Tibial nerve (tissue), 4 donors: ENCODE measurements at regions not wholly inside any gene's neighbourhood (a gene's known extent, or its start where the extent isn't known, plus 50 kb on each side); places are given as distances from the start of the nearest gene placed in this dataset.
"Not testable (repeated sequence)": the region's sequence is repeated elsewhere in the genome, so short reads cannot be mapped to it uniquely, and the experiment has no call there.

ENCODE experiments used
- DNase-seq, 2 donors: peaks; one replicate each; pipeline ENCODE4 v3.0.0-alpha.2; 2019; ENCODE audit warnings: low spot score in 2 of 2
- H3K27ac ChIP-seq, 4 donors: fragments of 200-600 bp; sonication (generic) in 3 of 4; one replicate each; pipeline ENCODE4 v1.5.1; 2017 to 2019; ENCODE audit warnings: mild to moderate bottlenecking in 1 of 4
- H3K27me3 ChIP-seq, 2 donors: fragments of 200-600 bp; sonication (generic) in 1 of 2; one replicate each; pipeline versions ENCODE4 v1.5.1 to v1.6.0; 2017 to 2019
- H3K36me3 ChIP-seq, 3 donors: fragments of 200-600 bp; sonication (generic); one replicate each; pipeline ENCODE4 v1.5.1; 2018 to 2019
- H3K4me1 ChIP-seq, 4 donors: fragments of 200-600 bp; sonication (generic) in 3 of 4; one replicate each; pipeline ENCODE4 v1.5.1; 2017 to 2019
- H3K4me3 ChIP-seq, 4 donors: fragments of 200-600 bp; sonication (generic) in 3 of 4; one replicate each; pipeline ENCODE4 v1.5.1; 2017 to 2019; ENCODE audit warnings: mild to moderate bottlenecking in 1 of 4, moderate library complexity in 1 of 4
- H3K9me3 ChIP-seq, 4 donors: fragments of 200-600 bp; sonication (generic) in 3 of 4; one replicate each; pipeline ENCODE4 v1.5.1; 2017 to 2019
- CTCF ChIP-seq, 5 experiments: fragments of 200-600 bp in 3 of 5; fragments of 450-650 bp in 2 of 5; sonication (generic) in 3 of 5; IDR thresholded peaks; one replicate each; pipeline ENCODE4 v1.5.1; 2016 to 2019; ENCODE audit warnings: antibody characterized with exemption in 5 of 5, mild to moderate bottlenecking in 3 of 5, moderate library complexity in 2 of 5
- EP300 ChIP-seq, 2 donors: sonication (generic); formaldehyde crosslinking; IDR thresholded peaks; one replicate each; pipeline ENCODE4 v1.6.1; 2017; ENCODE audit warnings: antibody characterized with exemption in 2 of 2, mild to moderate bottlenecking in 1 of 2
- POLR2A ChIP-seq, 2 donors: fragments of 450-650 bp; IDR thresholded peaks; one replicate each; pipeline ENCODE4 v1.6.1; 2017; ENCODE audit warnings: antibody characterized with exemption in 2 of 2, mild to moderate bottlenecking in 2 of 2, moderate library complexity in 2 of 2
- WGBS, 2 donors: methylation state at CpG; one replicate each; pipeline ENCODE4 v1.1.5; 2018; 5-methylcytosine and 5-hydroxymethylcytosine counted together

DNA sequence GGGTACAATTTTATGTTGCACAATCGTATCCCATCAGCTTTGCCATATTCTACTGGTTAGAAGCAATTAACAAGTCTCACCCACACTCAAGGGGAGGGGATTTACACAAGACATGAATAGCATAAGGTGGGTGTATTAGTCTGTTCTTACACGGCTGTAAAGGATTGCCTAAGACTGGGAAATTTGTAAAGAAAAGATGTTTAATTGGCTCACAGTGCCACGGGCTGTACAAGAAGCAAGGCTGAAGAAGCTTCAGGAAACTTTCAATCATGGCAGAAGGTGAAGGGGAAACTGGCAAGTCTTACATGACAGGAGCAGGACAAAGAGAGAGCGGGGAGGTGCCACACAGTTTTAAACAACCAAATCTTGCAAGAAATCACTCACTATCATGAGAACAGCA is 231.8 kb upstream of the AMIGO2 start:
- TF ChIP-seq CTCF (IDR thresholded peaks at IDR 0.05), result no peak
- no peak for TF ChIP-seq EP300 (IDR thresholded peaks at IDR 0.05)
- TF ChIP-seq POLR2A (IDR thresholded peaks at IDR 0.05), result no peak
- 79 to 82% methylated on average over 4 of the region's 4 CpGs for WGBS, 2 donors
- DNase-seq, result no peak
- Histone ChIP-seq H3K27ac (no peak overlapping the region), H3K27me3 (no peaks in the 10 kb centered on the region), H3K36me3 (no peaks in the 10 kb centered on the region), H3K9me3 (no peaks in the 10 kb centered on the region), H3K4me1 (peaks cover 0 to 5% (median 0%) of the 10 kb centered on the region in 4 donors), H3K4me3 (no peak overlapping the region)

- H3K36me3 ChIP-seq, result no peaks in the 10 kb centered on the region
- H3K4me3 ChIP-seq, result no peak overlapping the region
- TF ChIP-seq POLR2A (IDR thresholded peaks at IDR 0.05) (no peak), EP300 (IDR thresholded peaks at IDR 0.05) (no peak), CTCF (IDR thresholded peaks at IDR 0.05) (no peak)
- H3K9me3 ChIP-seq, result no peaks in the 10 kb centered on the region
- no peak for DNase-seq
- H3K4me1 ChIP-seq, result no peaks in the 10 kb centered on the region
- no peak overlapping the region for H3K27ac ChIP-seq
- no peaks in the 10 kb centered on the region for H3K27me3 ChIP-seq
These were observed 231.3 kb upstream of the AMIGO2 start for GRCh38 chr12:47311010-47311409.

DNA sequence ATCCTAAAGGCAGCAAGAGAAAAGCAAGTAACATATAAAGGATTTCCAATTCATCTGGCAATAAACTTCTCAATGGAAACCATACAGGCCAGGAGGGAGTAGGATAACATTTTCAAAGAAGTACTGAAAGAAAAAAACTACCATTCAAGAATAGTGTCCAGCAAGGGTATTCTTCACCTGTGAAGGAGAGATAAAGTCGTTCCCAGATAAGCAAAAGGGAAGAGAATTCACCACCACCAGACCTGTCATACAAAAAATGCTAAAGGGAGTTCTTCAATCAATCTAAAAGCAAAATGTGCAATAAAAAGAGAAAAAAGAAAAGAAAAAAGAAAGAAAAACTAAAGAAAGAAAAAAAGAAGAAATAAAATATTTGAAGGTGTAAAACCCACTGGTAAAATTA is 228.9 kb upstream of the AMIGO2 start:
- Histone ChIP-seq H3K36me3 (no peaks in the 10 kb centered on the region), H3K27me3 (no peaks in the 10 kb centered on the region), H3K4me3 (no peak overlapping the region), H3K9me3 (no peaks in the 10 kb centered on the region), H3K27ac (no peak overlapping the region), H3K4me1 (no peaks in the 10 kb centered on the region)
- TF ChIP-seq CTCF (IDR thresholded peaks at IDR 0.05) (no peak), EP300 (IDR thresholded peaks at IDR 0.05) (no peak), POLR2A (IDR thresholded peaks at IDR 0.05) (no peak)
- WGBS, 2 donors, result 78 to 80% methylated on average over 1 of the region's 1 CpG
- no peak for DNase-seq

DNA sequence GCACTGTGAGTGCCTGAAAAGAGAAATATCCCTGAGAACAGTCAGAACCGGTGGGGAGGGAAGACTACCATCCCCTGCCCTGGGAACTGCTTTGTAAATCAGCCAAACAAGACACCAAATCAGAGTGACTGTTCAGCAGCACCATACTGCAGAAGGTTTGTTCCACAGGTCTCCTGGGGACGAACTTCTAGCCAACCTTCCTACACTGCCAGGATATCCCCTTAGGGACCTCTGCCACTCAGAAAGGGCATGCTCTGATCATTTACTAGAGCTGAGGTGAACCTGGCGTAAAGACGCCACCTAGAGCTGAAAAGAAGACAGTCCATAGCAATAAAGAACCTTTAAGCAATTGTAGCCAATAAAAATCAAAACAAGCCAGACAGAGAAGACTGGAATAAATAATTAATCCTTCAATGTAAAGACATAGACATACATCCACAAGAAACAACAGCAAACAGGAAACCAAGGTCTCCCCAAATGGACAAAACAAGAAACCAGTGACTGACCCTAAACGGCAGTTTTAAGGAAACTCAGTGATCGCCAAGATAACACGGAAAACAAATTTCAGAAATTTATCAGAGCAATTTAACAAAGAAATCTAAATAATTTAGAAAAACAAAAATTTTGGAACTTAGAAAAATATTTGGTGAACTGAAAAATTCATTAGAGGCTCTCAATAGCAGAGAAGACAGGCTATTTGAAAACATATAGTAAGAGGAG is 228.1 kb upstream of the AMIGO2 start:
- Histone ChIP-seq H3K4me3 (peak overlapping the region in 2 of 4 donors; percentile 5 to 31), H3K36me3 (no peaks in the 10 kb centered on the region), H3K9me3 (no peaks in the 10 kb centered on the region), H3K27ac (no peak overlapping the region), H3K4me1 (no peaks in the 10 kb centered on the region), H3K27me3 (no peaks in the 10 kb centered on the region)
- DNase-seq, result no peak
- no peak for TF ChIP-seq POLR2A (IDR thresholded peaks at IDR 0.05)
- peak in 4 of 5 experiments; percentile 11 to 45 (median 34) for TF ChIP-seq CTCF (IDR thresholded peaks at IDR 0.05)
- WGBS, 2 donors, result 54 to 64% methylated on average over 7 of the region's 7 CpGs

- not testable (repeated sequence) for H3K27me3 ChIP-seq, H3K36me3 ChIP-seq, H3K9me3 ChIP-seq, DNase-seq, H3K27ac ChIP-seq, H3K4me1 ChIP-seq
- 77 to 84% methylated on average over 25 of the region's 25 CpGs for WGBS, 2 donors
- H3K4me3 ChIP-seq, result peak overlapping the region in 2 of 4 donors; percentile 5 to 31
These were observed 227.3 kb upstream of the AMIGO2 start for GRCh38 chr12:47306773-47307679.
